ENCODE measurements at regions not wholly inside any gene's neighbourhood (a gene's known extent, or its start where the extent isn't known, plus 50 kb on each side); places are given as distances from the start of the nearest gene placed in this dataset.

DNA sequence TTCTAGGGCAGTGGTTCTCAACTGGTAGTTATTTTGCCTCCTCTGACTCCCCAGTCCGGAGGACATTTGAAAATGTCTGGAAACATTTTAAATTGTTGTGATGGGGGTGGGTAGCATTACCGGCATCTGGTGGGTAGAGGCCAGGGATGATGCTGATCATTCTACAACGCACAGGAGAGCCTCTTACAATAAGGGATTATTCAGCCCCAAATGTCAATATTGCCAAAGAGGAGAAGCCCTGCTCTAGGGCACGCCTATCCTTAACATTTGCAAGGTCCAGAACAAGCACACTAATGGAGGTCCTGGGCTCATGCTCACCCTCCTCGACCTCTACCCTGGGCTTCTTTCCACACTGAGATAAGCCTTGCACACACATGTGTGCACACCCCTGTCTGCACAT lies 106.4 kb downstream of the MINAR1 start (continued):
- no peak for TF ChIP-seq EZH2 (IDR thresholded peaks at IDR 0.05; ENCODE audit: low read depth, low read length, severe bottlenecking)
- TF ChIP-seq SRF (IDR thresholded peaks at IDR 0.05; ENCODE audit: low read depth, low read length): no peak

Data from H1 (cell line).